ENCODE measurements at regions not wholly inside any gene's neighbourhood (a gene's known extent, or its start where the extent isn't known, plus 50 kb on each side); places are given as distances from the start of the nearest gene placed in this dataset.

- H3K4me3 ChIP-seq, result no peak overlapping the region
- 73 to 79% (median 75%) methylated on average over 17 to 19 of the region's 19 CpGs for WGBS, 4 donors
- H3K27me3 ChIP-seq, result peaks cover 3% of the 10 kb centered on the region
- H3K9me3 ChIP-seq (replicated peaks in 1 of 3), result no peaks in the 10 kb centered on the region
- no peaks in the 10 kb centered on the region for H3K4me1 ChIP-seq (replicated peaks in 1 of 2)
- H3K27ac ChIP-seq, result no peak overlapping the region
- peak in 1 of 7 donors; percentile 29 for DNase-seq
- TF ChIP-seq, protein P1, sequence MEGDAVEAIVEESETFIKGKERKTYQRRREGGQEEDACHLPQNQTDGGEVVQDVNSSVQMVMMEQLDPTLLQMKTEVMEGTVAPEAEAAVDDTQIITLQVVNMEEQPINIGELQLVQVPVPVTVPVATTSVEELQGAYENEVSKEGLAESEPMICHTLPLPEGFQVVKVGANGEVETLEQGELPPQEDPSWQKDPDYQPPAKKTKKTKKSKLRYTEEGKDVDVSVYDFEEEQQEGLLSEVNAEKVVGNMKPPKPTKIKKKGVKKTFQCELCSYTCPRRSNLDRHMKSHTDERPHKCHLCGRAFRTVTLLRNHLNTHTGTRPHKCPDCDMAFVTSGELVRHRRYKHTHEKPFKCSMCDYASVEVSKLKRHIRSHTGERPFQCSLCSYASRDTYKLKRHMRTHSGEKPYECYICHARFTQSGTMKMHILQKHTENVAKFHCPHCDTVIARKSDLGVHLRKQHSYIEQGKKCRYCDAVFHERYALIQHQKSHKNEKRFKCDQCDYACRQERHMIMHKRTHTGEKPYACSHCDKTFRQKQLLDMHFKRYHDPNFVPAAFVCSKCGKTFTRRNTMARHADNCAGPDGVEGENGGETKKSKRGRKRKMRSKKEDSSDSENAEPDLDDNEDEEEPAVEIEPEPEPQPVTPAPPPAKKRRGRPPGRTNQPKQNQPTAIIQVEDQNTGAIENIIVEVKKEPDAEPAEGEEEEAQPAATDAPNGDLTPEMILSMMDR (IDR thresholded peaks at IDR 0.05), result no peak
- no peak for TF ChIP-seq POLR2A (IDR thresholded peaks at IDR 0.05)
- intact Hi-C loops (cut with DNase I), result no loop called here
- no peaks in the 10 kb centered on the region for H3K36me3 ChIP-seq (replicated peaks in 1 of 2)
These were observed 162.3 kb upstream of the ZNF536 start for GRCh38 chr19:30209617-30210600.

DNA sequence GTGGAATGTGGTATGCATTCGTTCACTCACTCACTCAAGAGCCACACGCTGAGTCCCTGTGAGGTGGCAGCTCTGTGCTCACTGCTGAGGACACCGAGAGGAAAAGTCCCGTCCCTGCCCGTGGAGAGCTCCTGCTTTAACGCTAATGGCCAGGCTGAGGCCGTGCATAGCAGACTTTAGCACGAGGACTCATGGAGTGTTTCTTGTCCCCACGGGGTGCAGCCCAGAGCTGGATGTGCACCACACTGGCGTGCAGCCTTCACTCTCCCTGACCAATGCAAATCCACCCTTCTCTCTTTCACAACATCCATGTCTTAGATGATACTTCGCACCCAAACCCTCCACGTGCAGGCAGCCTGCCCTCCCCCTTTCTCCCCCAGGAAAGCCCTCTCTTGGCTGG is 159.6 kb upstream of the ZNF536 start:
- WGBS, 4 donors, result 80 to 83% (median 81%) methylated on average over 10 to 12 of the region's 12 CpGs
- no peak for TF ChIP-seq POLR2A (IDR thresholded peaks at IDR 0.05)
- TF ChIP-seq, protein P1 (IDR thresholded peaks at IDR 0.05), result no peak

GRCh38 chr19:30214651-30215051 is 157.5 kb upstream of the ZNF536 start:
- no peaks in the 10 kb centered on the region for H3K36me3 ChIP-seq (replicated peaks in 1 of 2)
- no peaks in the 10 kb centered on the region for H3K9me3 ChIP-seq (replicated peaks in 1 of 3)
- no peak overlapping the region for H3K4me3 ChIP-seq
- peaks cover 3% of the 10 kb centered on the region for H3K27me3 ChIP-seq
- H3K4me1 ChIP-seq (replicated peaks in 1 of 2), result no peaks in the 10 kb centered on the region
- intact Hi-C loops (cut with DNase I), result no loop called here
- DNase-seq, result peak in 1 of 7 donors; percentile 10
- 47 to 55% (median 52%) methylated on average over 4 of the region's 4 CpGs for WGBS, 4 donors
- no peak overlapping the region for H3K27ac ChIP-seq
- TF ChIP-seq POLR2A (IDR thresholded peaks at IDR 0.05), result no peak
- TF ChIP-seq, protein P1 (IDR thresholded peaks at IDR 0.05), result no peak

More for the DNA sequence above, 159.6 kb upstream of the ZNF536 start:
- Histone ChIP-seq H3K27ac (no peak overlapping the region), H3K4me1 (replicated peaks in 1 of 2) (no peaks in the 10 kb centered on the region), H3K4me3 (no peak overlapping the region), H3K36me3 (replicated peaks in 1 of 2) (no peaks in the 10 kb centered on the region), H3K27me3 (peaks cover 3% of the 10 kb centered on the region), H3K9me3 (replicated peaks in 1 of 3) (no peaks in the 10 kb centered on the region)
- intact Hi-C loops (cut with DNase I), result no loop called here
- DNase-seq, result peak in 1 of 7 donors; percentile 30

GRCh38 chr19:30215248-30215647 is 156.9 kb upstream of the ZNF536 start:
- no peak overlapping the region for H3K4me3 ChIP-seq
- no peak for DNase-seq
- WGBS, 4 donors, result 82 to 86% (median 83%) methylated on average over 3 of the region's 3 CpGs
- H3K27me3 ChIP-seq, result peaks cover 3% of the 10 kb centered on the region
- H3K9me3 ChIP-seq (replicated peaks in 1 of 3), result no peaks in the 10 kb centered on the region
- TF ChIP-seq POLR2A (IDR thresholded peaks at IDR 0.05), result no peak
- TF ChIP-seq, protein P1 (IDR thresholded peaks at IDR 0.05), result no peak
- no peaks in the 10 kb centered on the region for H3K4me1 ChIP-seq (replicated peaks in 1 of 2)
- no peaks in the 10 kb centered on the region for H3K36me3 ChIP-seq (replicated peaks in 1 of 2)
- intact Hi-C loops (cut with DNase I), result no loop called here
- no peak overlapping the region for H3K27ac ChIP-seq
